H1 (cell line): ENCODE measurements at regions not wholly inside any gene's neighbourhood (a gene's known extent, or its start where the extent isn't known, plus 50 kb on each side); places are given as distances from the start of the nearest gene placed in this dataset.

Experiments used
- CTCF ChIA-PET: fragments of 300-600 bp; sonication (Branson Sonifier 250); formaldehyde crosslinking; loops from one replicate; lab custom pipeline; 2021; ENCODE audit not compliant: partially characterized antibody; lab: Charles Lee
- POLR2A ChIA-PET: fragments of 300-600 bp; sonication (Branson Sonifier 250); formaldehyde crosslinking; loops from one replicate; lab custom pipeline; 2021; ENCODE audit warnings: inconsistent platforms; ENCODE audit not compliant: partially characterized antibody; lab: Charles Lee
- DNase-seq, 2 experiments: peaks; one replicate each; pipeline versions ENCODE4 v3.0.0 to v3.0.0-alpha.2; 2010 to 2022; ENCODE audit warnings: low spot score in 2 of 2, low read depth in 1 of 2, mixed read lengths in 1 of 2
- FAIRE-seq: peaks from 2 replicates; lab custom pipeline; 2011; peaks lifted over from hg19 to GRCh38; lab: Jason Lieb, UNC
- H2AFZ ChIP-seq: 2 replicates; pipeline ENCODE4 v1.8.1; 2012; ENCODE audit warnings: low read length, inconsistent platforms
- H2AK5ac ChIP-seq: 2 replicates; pipeline ENCODE4 v1.6.1; 2013; ENCODE audit warnings: low read depth, low read length
- H2BK120ac ChIP-seq: replicated peaks from 2 replicates; pipeline ENCODE3; 2013; ENCODE audit warnings: low read depth, low read length, inconsistent platforms
- H2BK12ac ChIP-seq: 2 replicates; pipeline ENCODE4 v1.6.1; 2013; ENCODE audit warnings: low read depth, low read length
- H2BK15ac ChIP-seq: 2 replicates; pipeline ENCODE4 v1.6.1; 2013; ENCODE audit warnings: low read length
- H2BK20ac ChIP-seq: 2 replicates; pipeline ENCODE4 v1.6.1; 2013; ENCODE audit warnings: low read length
- H2BK5ac ChIP-seq: 2 replicates; pipeline ENCODE4 v1.6.1; 2013; ENCODE audit warnings: low read depth, low read length
- H3K14ac ChIP-seq: 2 replicates; pipeline ENCODE4 v1.6.1; 2013; ENCODE audit warnings: inconsistent platforms; ENCODE audit not compliant: insufficient read length
- H3K18ac ChIP-seq: 2 replicates; pipeline ENCODE4 v1.6.1; 2013; ENCODE audit warnings: low read length; ENCODE audit errors: extremely low read depth
- H3K23ac ChIP-seq: 2 replicates; pipeline ENCODE4 v1.6.1; 2013; ENCODE audit warnings: inconsistent platforms; ENCODE audit not compliant: insufficient read length
- H3K23me2 ChIP-seq: 2 replicates; pipeline ENCODE4 v1.6.1; 2013; ENCODE audit warnings: low read depth, low read length
- H3K27ac ChIP-seq: 2 replicates; pipeline ENCODE4 v1.6.1; 2011; ENCODE audit warnings: low read depth, low read length, inconsistent platforms
- H3K27me3 ChIP-seq, 4 experiments: replicated peaks in 1 of 4; 1 replicate in 1 of 4; 2 replicates in 3 of 4; pipeline versions ENCODE4 v1.6.1 to v1.8.1; 2011 to 2013; ENCODE audit warnings: low read length in 3 of 4, mild to moderate bottlenecking in 3 of 4, inconsistent platforms in 2 of 4, mixed read lengths in 2 of 4, moderate library complexity in 1 of 4; ENCODE audit not compliant: control insufficient read depth in 3 of 4, insufficient read depth in 3 of 4; ENCODE audit errors: extremely low read depth in 1 of 4
- H3K36me3 ChIP-seq, 4 experiments: 2 replicates each; pipeline versions ENCODE4 v1.6.1 to v1.8.1; 2011 to 2013; ENCODE audit warnings: mild to moderate bottlenecking in 4 of 4, low read length in 3 of 4, moderate library complexity in 2 of 4, control low read depth in 1 of 4, inconsistent platforms in 1 of 4; ENCODE audit not compliant: insufficient read depth in 4 of 4, control insufficient read depth in 2 of 4
- H3K4ac ChIP-seq: replicated peaks from 2 replicates; pipeline ENCODE3; 2013; ENCODE audit warnings: low read length, low read depth, mixed read lengths, inconsistent platforms; ENCODE audit not compliant: insufficient read length
- H3K4me1 ChIP-seq, 4 experiments: replicated peaks in 1 of 4; 1 replicate in 1 of 4; 2 replicates in 3 of 4; pipeline versions ENCODE4 v1.6.1 to v1.8.1; 2011 to 2013; ENCODE audit warnings: low read length in 3 of 4, inconsistent platforms in 2 of 4, mixed read lengths in 1 of 4; ENCODE audit not compliant: insufficient read depth in 4 of 4, control insufficient read depth in 3 of 4
- H3K4me2 ChIP-seq, 2 experiments: 2 replicates each; pipeline versions ENCODE4 v1.6.1 to v1.8.1; 2011 to 2013; ENCODE audit warnings: low read depth in 2 of 2, low read length in 2 of 2, control low read depth in 1 of 2, inconsistent platforms in 1 of 2, mild to moderate bottlenecking in 1 of 2; ENCODE audit not compliant: insufficient read depth in 1 of 2
- H3K4me3 ChIP-seq, 4 experiments: fragments of 200-600, 300-600 bp in 1 of 4; sonication (generic), shearing (Covaris generic), sonication (Bioruptor Twin) in 1 of 4; 2 replicates each; pipeline versions ENCODE4 v1.5.1 to v1.8.1; 2011 to 2016; ENCODE audit warnings: low read length in 4 of 4, low read depth in 3 of 4, control low read depth in 2 of 4, inconsistent platforms in 2 of 4, mild to moderate bottlenecking in 2 of 4, mixed read lengths in 1 of 4, moderate library complexity in 1 of 4; ENCODE audit not compliant: insufficient read depth in 2 of 4; ENCODE audit errors: extremely low read depth in 1 of 4
- H3K56ac ChIP-seq: replicated peaks from 2 replicates; pipeline ENCODE3; 2013; ENCODE audit warnings: low read depth, mild to moderate bottlenecking, mixed read lengths, low read length, inconsistent platforms; ENCODE audit not compliant: insufficient read length
- H3K79me1 ChIP-seq: 2 replicates; pipeline ENCODE4 v1.6.1; 2013; ENCODE audit warnings: low read depth, low read length, control low read depth
- H3K79me2 ChIP-seq, 2 experiments: 2 replicates each; pipeline versions ENCODE4 v1.6.1 to v1.8.1; 2012 to 2013; ENCODE audit warnings: low read length in 2 of 2, mild to moderate bottlenecking in 2 of 2, inconsistent platforms in 1 of 2; ENCODE audit not compliant: insufficient read depth in 2 of 2, control insufficient read depth in 1 of 2
- H3K9ac ChIP-seq, 4 experiments: replicated peaks in 1 of 4; 1 replicate in 1 of 4; 2 replicates in 3 of 4; pipeline versions ENCODE4 v1.6.1 to v1.8.1; 2011 to 2013; ENCODE audit warnings: low read depth in 3 of 4, low read length in 3 of 4, control low read depth in 2 of 4, mild to moderate bottlenecking in 2 of 4, moderate library complexity in 2 of 4, inconsistent platforms in 1 of 4; ENCODE audit errors: extremely low read depth in 1 of 4
- H3K9me3 ChIP-seq, 2 experiments: 2 replicates each; pipeline versions ENCODE4 v1.6.1 to v1.8.1; 2012 to 2013; ENCODE audit warnings: mild to moderate bottlenecking in 2 of 2, moderate library complexity in 2 of 2, control low read depth in 1 of 2, inconsistent platforms in 1 of 2, low read depth in 1 of 2, low read length in 1 of 2, mixed read lengths in 1 of 2; ENCODE audit not compliant: insufficient read depth in 2 of 2
- H4K20me1 ChIP-seq, 2 experiments: replicated peaks in 1 of 2; 2 replicates each; pipeline versions ENCODE3 to v1.8.1; 2011 to 2013; ENCODE audit warnings: inconsistent platforms in 2 of 2, low read length in 2 of 2, mild to moderate bottlenecking in 1 of 2; ENCODE audit not compliant: insufficient read depth in 2 of 2, control insufficient read depth in 1 of 2
- H4K5ac ChIP-seq: 2 replicates; pipeline ENCODE4 v1.6.1; 2013; ENCODE audit warnings: low read length, low read depth, mixed read lengths, inconsistent platforms; ENCODE audit not compliant: insufficient read length
- H4K8ac ChIP-seq: 2 replicates; pipeline ENCODE4 v1.8.0; 2013; ENCODE audit warnings: mild to moderate bottlenecking, moderate library complexity, low read length, inconsistent platforms; ENCODE audit not compliant: insufficient read depth; ENCODE audit errors: extremely low read depth
- H4K91ac ChIP-seq: replicated peaks from 2 replicates; pipeline ENCODE3; 2013; ENCODE audit warnings: low read length, mixed read lengths, inconsistent platforms; ENCODE audit not compliant: insufficient read length
- CHD2 ChIP-seq: IDR thresholded peaks from 2 replicates; pipeline ENCODE4 v1.6.1; 2012; ENCODE audit warnings: low read length, improper control_type of control experiment
- GABPA ChIP-seq: IDR thresholded peaks from 2 replicates; pipeline ENCODE4 v1.6.1; 2011; ENCODE audit warnings: mild to moderate bottlenecking, low read length, moderate library complexity, borderline replicate concordance; ENCODE audit not compliant: insufficient read depth
- POLR2A ChIP-seq, 2 experiments: IDR thresholded peaks; 1 replicate in 1 of 2; 2 replicates in 1 of 2; pipeline ENCODE4 v1.6.1; 2011; ENCODE audit warnings: low read depth in 2 of 2, low read length in 2 of 2, mild to moderate bottlenecking in 2 of 2; ENCODE audit errors: control extremely low read depth in 1 of 2
- RBBP5 ChIP-seq: IDR thresholded peaks from 2 replicates; pipeline ENCODE4 v1.7.1; 2012; ENCODE audit warnings: low read depth, mild to moderate bottlenecking, inconsistent platforms, low read length, moderate library complexity, borderline replicate concordance
- RNF2 ChIP-seq: fragments of 200-900, 300-1000 bp; sonication (generic); IDR thresholded peaks from 2 replicates; pipeline ENCODE4 v1.7.1; 2016; ENCODE audit warnings: borderline replicate concordance, low read depth, mild to moderate bottlenecking, antibody characterized with exemption, low read length; ENCODE audit not compliant: poor library complexity, severe bottlenecking; ENCODE audit errors: missing control alignments
- SIN3A ChIP-seq, 2 experiments: IDR thresholded peaks in 1 of 2; conservative IDR thresholded peaks in 1 of 2; 2 replicates each; pipeline ENCODE4 v1.6.1; 2011 to 2012; ENCODE audit warnings: low read length in 2 of 2, improper control_type of control experiment in 1 of 2, low read depth in 1 of 2, mild to moderate bottlenecking in 1 of 2
- WGBS, 2 experiments: shearing (Covaris generic) in 1 of 2; methylation state at CpG; one replicate each; pipeline versions ENCODE4 v1.1.6 to v1.1.7; 2013 to 2015; ENCODE audit warnings: low lambda C conversion rate in 2 of 2, mixed read lengths in 2 of 2, inconsistent platforms in 1 of 2, low coverage in 1 of 2, missing lambda C conversion rate in 1 of 2; ENCODE audit not compliant: insufficient replicate concordance in 2 of 2, insufficient coverage in 1 of 2, insufficient read length in 1 of 2; ENCODE audit errors: extremely low coverage in 1 of 2, missing lambda C conversion rate in 1 of 2; 5-methylcytosine and 5-hydroxymethylcytosine counted together

- H3K4me1 ChIP-seq: no peaks in the 10 kb centered on the region
- no peak overlapping the region for H3K27ac ChIP-seq
- no peak overlapping the region for H4K5ac ChIP-seq
- no peak for FAIRE-seq
- no peak overlapping the region for H2AFZ ChIP-seq
- H3K23me2 ChIP-seq: no peaks in the 10 kb centered on the region
- H3K56ac ChIP-seq: no peak overlapping the region
- H3K23ac ChIP-seq: no peak overlapping the region
- H3K79me2 ChIP-seq: no peaks in the 10 kb centered on the region
- no peak overlapping the region for H2BK120ac ChIP-seq
- H2AK5ac ChIP-seq: no peak overlapping the region
- no peak overlapping the region for H3K18ac ChIP-seq
- H3K4me3 ChIP-seq: no peak overlapping the region
- no peaks in the 10 kb centered on the region for H3K36me3 ChIP-seq
- POLR2A ChIA-PET: no interaction called here
- no peaks in the 10 kb centered on the region for H4K20me1 ChIP-seq
- no peak overlapping the region for H3K14ac ChIP-seq
- CTCF ChIA-PET: interaction anchor here (0.7 kb wide), 1 partner anchor 500 kb away, joined by 3 read pairs; no protein-coding TSS in a partner anchor
- no peak overlapping the region for H2BK20ac ChIP-seq
- H3K4me2 ChIP-seq: no peak overlapping the region
- no peak overlapping the region for H3K4ac ChIP-seq
- DNase-seq: no peak
- no peaks in the 10 kb centered on the region for H3K79me1 ChIP-seq
- no peak overlapping the region for H4K91ac ChIP-seq
- no peak overlapping the region for H2BK15ac ChIP-seq
- H3K27me3 ChIP-seq: peaks cover 0 to 1% (median 0%) of the 10 kb centered on the region in 4 experiments; a peak in 1 of 7 replicates
- H3K9me3 ChIP-seq: no peaks in the 10 kb centered on the region
- 84% methylated on average over 1 of the region's 1 CpG; no CpG with 5 or more reads in 1 of the 2 experiments for WGBS, 2 experiments
- no peak overlapping the region for H3K9ac ChIP-seq
- no peak overlapping the region for H2BK5ac ChIP-seq
- no peak overlapping the region for H4K8ac ChIP-seq
- H2BK12ac ChIP-seq: no peak overlapping the region
- TF ChIP-seq POLR2A (IDR thresholded peaks at IDR 0.05; ENCODE audit: control extremely low read depth in 1 of 2, low read depth in 2 of 2, low read length in 2 of 2) (no peak), CHD2 (no peak), SIN3A (conservative IDR thresholded peaks at IDR 0.05 in 1 of 2, IDR thresholded peaks at IDR 0.05 in 1 of 2; ENCODE audit: low read depth in 1 of 2, low read length in 2 of 2) (no peak), GABPA (no peak), RNF2 (no peak), RBBP5 (no peak)
Observed at GRCh38 chr1:194586302-194586701, 1399.9 kb upstream of the B3GALT2 start.
